Ovary (tissue), 3 donors: ENCODE measurements at regions not wholly inside any gene's neighbourhood (a gene's known extent, or its start where the extent isn't known, plus 50 kb on each side); places are given as distances from the start of the nearest gene placed in this dataset.

Experiments used
- EP300 ChIP-seq: sonication (generic); formaldehyde crosslinking; IDR thresholded peaks from one replicate; pipeline ENCODE4 v1.6.1; 2017; ENCODE audit warnings: antibody characterized with exemption
- POLR2A ChIP-seq: fragments of 450-650 bp; IDR thresholded peaks from one replicate; pipeline ENCODE4 v1.6.1; 2017; ENCODE audit warnings: antibody characterized with exemption, mild to moderate bottlenecking, moderate library complexity
- TF ChIP-seq, protein P1 (sequence below), 3 donors: fragments of 450-650 bp in 2 of 3; fragments of 200-600 bp in 1 of 3; IDR thresholded peaks; one replicate each; pipeline versions ENCODE4 v1.5.1 to v1.8.0; 2016 to 2022; ENCODE audit warnings: antibody characterized with exemption in 3 of 3, mild to moderate bottlenecking in 1 of 3
- donor health status: DM: no; HTN: no; CAD: no.

GRCh38 chr5:109989994-109990722, 300.4 kb downstream of the MAN2A1 start:
- TF ChIP-seq POLR2A (no peak), EP300 (no peak)
- TF ChIP-seq, protein P1, sequence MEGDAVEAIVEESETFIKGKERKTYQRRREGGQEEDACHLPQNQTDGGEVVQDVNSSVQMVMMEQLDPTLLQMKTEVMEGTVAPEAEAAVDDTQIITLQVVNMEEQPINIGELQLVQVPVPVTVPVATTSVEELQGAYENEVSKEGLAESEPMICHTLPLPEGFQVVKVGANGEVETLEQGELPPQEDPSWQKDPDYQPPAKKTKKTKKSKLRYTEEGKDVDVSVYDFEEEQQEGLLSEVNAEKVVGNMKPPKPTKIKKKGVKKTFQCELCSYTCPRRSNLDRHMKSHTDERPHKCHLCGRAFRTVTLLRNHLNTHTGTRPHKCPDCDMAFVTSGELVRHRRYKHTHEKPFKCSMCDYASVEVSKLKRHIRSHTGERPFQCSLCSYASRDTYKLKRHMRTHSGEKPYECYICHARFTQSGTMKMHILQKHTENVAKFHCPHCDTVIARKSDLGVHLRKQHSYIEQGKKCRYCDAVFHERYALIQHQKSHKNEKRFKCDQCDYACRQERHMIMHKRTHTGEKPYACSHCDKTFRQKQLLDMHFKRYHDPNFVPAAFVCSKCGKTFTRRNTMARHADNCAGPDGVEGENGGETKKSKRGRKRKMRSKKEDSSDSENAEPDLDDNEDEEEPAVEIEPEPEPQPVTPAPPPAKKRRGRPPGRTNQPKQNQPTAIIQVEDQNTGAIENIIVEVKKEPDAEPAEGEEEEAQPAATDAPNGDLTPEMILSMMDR (IDR thresholded peaks at IDR 0.05), result no peak
